ENCODE measurements at regions not wholly inside any gene's neighbourhood (a gene's known extent, or its start where the extent isn't known, plus 50 kb on each side); places are given as distances from the start of the nearest gene placed in this dataset.

- Mint-ChIP-seq H3K4me3 (no peak overlapping the region), H3K27ac (no peak overlapping the region), H3K4me1 (no peaks in the 10 kb centered on the region), H3K9me3 (peaks cover 71% of the 10 kb centered on the region), H3K36me3 (no peaks in the 10 kb centered on the region), H3K27me3 (ENCODE audit: low read depth) (no peaks in the 10 kb centered on the region)
- DNase-seq (ENCODE audit: low spot score in 2 of 2, unreplicated experiment in 2 of 2): no peak
- TF ChIP-seq CTCF (IDR thresholded peaks at IDR 0.05; ENCODE audit: unreplicated experiment): no peak
Measured at GRCh38 chrX:23251043-23251442, 83.6 kb upstream of the PTCHD1 start.

GRCh38 chrX:23263892-23264291, 70.8 kb upstream of the PTCHD1 start:
- H3K36me3 Mint-ChIP-seq: no peaks in the 10 kb centered on the region

GRCh38 chrX:23269923-23270322, 64.7 kb upstream of the PTCHD1 start:
- no peaks in the 10 kb centered on the region for H3K27me3 Mint-ChIP-seq (ENCODE audit: low read depth)
- no peak for TF ChIP-seq CTCF (IDR thresholded peaks at IDR 0.05; ENCODE audit: unreplicated experiment)

More at GRCh38 chrX:23263892-23264291, 70.8 kb upstream of the PTCHD1 start:
- no peak for TF ChIP-seq CTCF (IDR thresholded peaks at IDR 0.05; ENCODE audit: unreplicated experiment)
- Mint-ChIP-seq H3K27me3 (ENCODE audit: low read depth) (no peaks in the 10 kb centered on the region), H3K4me1 (no peaks in the 10 kb centered on the region), H3K9me3 (peaks cover 35% of the 10 kb centered on the region), H3K27ac (no peak overlapping the region), H3K4me3 (no peak overlapping the region)
- DNase-seq (ENCODE audit: low spot score in 2 of 2, unreplicated experiment in 2 of 2): no peak

GRCh38 chrX:23271026-23271425, 63.6 kb upstream of the PTCHD1 start:
- no peaks in the 10 kb centered on the region for H3K4me1 Mint-ChIP-seq
- no peak overlapping the region for H3K4me3 Mint-ChIP-seq
- TF ChIP-seq CTCF (IDR thresholded peaks at IDR 0.05; ENCODE audit: unreplicated experiment): no peak
- H3K36me3 Mint-ChIP-seq: no peaks in the 10 kb centered on the region
- H3K27ac Mint-ChIP-seq: no peak overlapping the region
- no peaks in the 10 kb centered on the region for H3K27me3 Mint-ChIP-seq (ENCODE audit: low read depth)
- DNase-seq (ENCODE audit: low spot score in 2 of 2, unreplicated experiment in 2 of 2): no peak
- peaks cover 24% of the 10 kb centered on the region for H3K9me3 Mint-ChIP-seq

More at GRCh38 chrX:23269923-23270322, 64.7 kb upstream of the PTCHD1 start:
- Mint-ChIP-seq H3K4me3 (no peak overlapping the region), H3K9me3 (peaks cover 22% of the 10 kb centered on the region), H3K4me1 (no peaks in the 10 kb centered on the region), H3K36me3 (no peaks in the 10 kb centered on the region), H3K27ac (no peak overlapping the region)
- DNase-seq (ENCODE audit: low spot score in 2 of 2, unreplicated experiment in 2 of 2): no peak

- Mint-ChIP-seq H3K9me3 (peaks cover 10% of the 10 kb centered on the region), H3K27ac (no peak overlapping the region), H3K4me3 (no peak overlapping the region), H3K27me3 (ENCODE audit: low read depth) (no peaks in the 10 kb centered on the region), H3K4me1 (no peaks in the 10 kb centered on the region), H3K36me3 (no peaks in the 10 kb centered on the region)
- no peak for TF ChIP-seq CTCF (IDR thresholded peaks at IDR 0.05; ENCODE audit: unreplicated experiment)
- no peak for DNase-seq (ENCODE audit: low spot score in 2 of 2, unreplicated experiment in 2 of 2)
Measured at GRCh38 chrX:23276475-23276874, 58.2 kb upstream of the PTCHD1 start.
